ENCODE measurements at regions not wholly inside any gene's neighbourhood (a gene's known extent, or its start where the extent isn't known, plus 50 kb on each side); places are given as distances from the start of the nearest gene placed in this dataset.

DNA sequence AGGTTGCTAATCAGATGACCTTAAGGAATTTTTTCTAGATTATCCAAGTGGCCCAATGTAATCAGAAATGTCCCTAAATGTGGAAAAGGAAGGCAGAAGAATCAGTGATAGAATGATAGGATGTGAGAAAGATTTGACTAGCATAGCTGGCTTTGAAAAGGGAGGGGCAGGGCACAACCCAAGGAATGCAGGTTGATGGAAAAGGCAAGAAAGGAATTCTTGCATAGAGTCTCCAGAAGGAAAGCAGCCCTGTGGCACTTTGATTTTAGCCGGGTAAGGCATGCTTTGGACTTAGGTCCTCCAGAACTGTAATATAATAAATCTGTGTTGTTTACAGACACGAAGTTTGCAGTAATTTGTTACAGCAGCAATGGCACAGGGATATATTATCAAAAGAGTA is 375.7 kb upstream of the B3GALT2 start:
- Histone ChIP-seq H3K36me3 (ENCODE audit: control insufficient read depth, insufficient read depth, low read length) (no peaks in the 10 kb centered on the region), H3K4me1 (no peaks in the 10 kb centered on the region), H3K9me3 (no peaks in the 10 kb centered on the region), H3K27me3 (replicated peaks; ENCODE audit: control insufficient read depth, insufficient read depth, low read length) (no peaks in the 10 kb centered on the region), H3K4me3 (ENCODE audit: low read depth, low read length) (no peak overlapping the region)
- Mint-ChIP-seq H3K27ac (ENCODE audit: unreplicated experiment) (no peak overlapping the region), H3K9me3 (ENCODE audit: unreplicated experiment) (no peaks in the 10 kb centered on the region), H3K27me3 (ENCODE audit: insufficient read depth, unreplicated experiment) (peaks cover 2% of the 10 kb centered on the region), H3K4me3 (ENCODE audit: unreplicated experiment) (no peak overlapping the region), H3K4me1 (ENCODE audit: low read depth, unreplicated experiment) (peaks cover 7% of the 10 kb centered on the region), H3K36me3 (ENCODE audit: insufficient read depth, unreplicated experiment) (no peaks in the 10 kb centered on the region)
- ChIA-PET POLR2A (no interaction called here), CTCF (no interaction called here)
- no TSS peak for BruUV-seq (replicated peaks)
- TF ChIP-seq, protein P1, sequence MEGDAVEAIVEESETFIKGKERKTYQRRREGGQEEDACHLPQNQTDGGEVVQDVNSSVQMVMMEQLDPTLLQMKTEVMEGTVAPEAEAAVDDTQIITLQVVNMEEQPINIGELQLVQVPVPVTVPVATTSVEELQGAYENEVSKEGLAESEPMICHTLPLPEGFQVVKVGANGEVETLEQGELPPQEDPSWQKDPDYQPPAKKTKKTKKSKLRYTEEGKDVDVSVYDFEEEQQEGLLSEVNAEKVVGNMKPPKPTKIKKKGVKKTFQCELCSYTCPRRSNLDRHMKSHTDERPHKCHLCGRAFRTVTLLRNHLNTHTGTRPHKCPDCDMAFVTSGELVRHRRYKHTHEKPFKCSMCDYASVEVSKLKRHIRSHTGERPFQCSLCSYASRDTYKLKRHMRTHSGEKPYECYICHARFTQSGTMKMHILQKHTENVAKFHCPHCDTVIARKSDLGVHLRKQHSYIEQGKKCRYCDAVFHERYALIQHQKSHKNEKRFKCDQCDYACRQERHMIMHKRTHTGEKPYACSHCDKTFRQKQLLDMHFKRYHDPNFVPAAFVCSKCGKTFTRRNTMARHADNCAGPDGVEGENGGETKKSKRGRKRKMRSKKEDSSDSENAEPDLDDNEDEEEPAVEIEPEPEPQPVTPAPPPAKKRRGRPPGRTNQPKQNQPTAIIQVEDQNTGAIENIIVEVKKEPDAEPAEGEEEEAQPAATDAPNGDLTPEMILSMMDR (IDR thresholded peaks at IDR 0.05; ENCODE audit: insufficient read depth in 1 of 2, low read depth in 1 of 2, low read length in 1 of 2, severe bottlenecking in 1 of 2, unreplicated experiment in 1 of 2), result no peak
- no peak for DNase-seq
- intact Hi-C loops (cut with micrococcal nuclease; ENCODE audit: unreplicated experiment), result no loop called here

DNA sequence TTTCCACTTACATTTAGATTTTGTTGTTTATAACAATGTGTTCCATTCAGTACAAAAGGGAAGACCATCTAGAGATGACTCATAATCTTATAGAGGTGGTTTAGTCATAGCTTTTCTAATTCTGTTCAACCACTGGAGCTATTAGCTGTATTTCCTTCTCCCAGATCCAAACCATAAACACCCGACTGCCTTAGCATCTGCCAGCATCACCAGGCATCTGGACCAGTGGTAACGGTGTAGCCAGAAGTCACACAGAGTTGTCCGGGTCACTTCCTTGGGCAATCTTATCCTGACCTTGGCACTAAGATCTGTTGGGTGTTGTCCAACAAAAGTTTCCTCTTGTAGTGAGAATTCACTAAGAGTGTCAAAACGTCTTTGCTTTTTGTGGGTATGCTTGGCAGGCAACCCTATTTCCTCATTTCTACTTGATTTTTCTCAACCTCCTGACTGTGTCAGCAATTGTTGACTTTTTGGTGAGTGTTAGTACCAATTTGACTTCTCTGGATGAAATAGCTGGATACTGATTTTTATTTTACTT is 372.1 kb upstream of the B3GALT2 start:
- POLR2A ChIA-PET, result no interaction called here
- Histone ChIP-seq H3K36me3 (ENCODE audit: control insufficient read depth, insufficient read depth, low read length) (no peaks in the 10 kb centered on the region), H3K27me3 (replicated peaks; ENCODE audit: control insufficient read depth, insufficient read depth, low read length) (no peaks in the 10 kb centered on the region), H3K4me3 (ENCODE audit: low read depth, low read length) (no peak overlapping the region), H3K9me3 (no peaks in the 10 kb centered on the region), H3K4me1 (peaks cover 1% of the 10 kb centered on the region; the same call in 1 of the 2 replicates)
- BruUV-seq (replicated peaks), result no TSS peak
- no peak for DNase-seq
- CTCF ChIA-PET, result no interaction called here
- no peaks in the 10 kb centered on the region for H3K27me3 Mint-ChIP-seq (ENCODE audit: insufficient read depth, unreplicated experiment)
- peaks cover 7% of the 10 kb centered on the region for H3K9me3 Mint-ChIP-seq (ENCODE audit: unreplicated experiment)
- no peaks in the 10 kb centered on the region for H3K36me3 Mint-ChIP-seq (ENCODE audit: insufficient read depth, unreplicated experiment)
- H3K27ac Mint-ChIP-seq (ENCODE audit: unreplicated experiment), result no peak overlapping the region
- peaks cover 7% of the 10 kb centered on the region for H3K4me1 Mint-ChIP-seq (ENCODE audit: low read depth, unreplicated experiment)
- TF ChIP-seq, protein P1 (IDR thresholded peaks at IDR 0.05; ENCODE audit: insufficient read depth in 1 of 2, low read depth in 1 of 2, low read length in 1 of 2, severe bottlenecking in 1 of 2, unreplicated experiment in 1 of 2), result no peak
- intact Hi-C loops (cut with micrococcal nuclease; ENCODE audit: unreplicated experiment), result no loop called here
- H3K4me3 Mint-ChIP-seq (ENCODE audit: unreplicated experiment), result no peak overlapping the region

DNA sequence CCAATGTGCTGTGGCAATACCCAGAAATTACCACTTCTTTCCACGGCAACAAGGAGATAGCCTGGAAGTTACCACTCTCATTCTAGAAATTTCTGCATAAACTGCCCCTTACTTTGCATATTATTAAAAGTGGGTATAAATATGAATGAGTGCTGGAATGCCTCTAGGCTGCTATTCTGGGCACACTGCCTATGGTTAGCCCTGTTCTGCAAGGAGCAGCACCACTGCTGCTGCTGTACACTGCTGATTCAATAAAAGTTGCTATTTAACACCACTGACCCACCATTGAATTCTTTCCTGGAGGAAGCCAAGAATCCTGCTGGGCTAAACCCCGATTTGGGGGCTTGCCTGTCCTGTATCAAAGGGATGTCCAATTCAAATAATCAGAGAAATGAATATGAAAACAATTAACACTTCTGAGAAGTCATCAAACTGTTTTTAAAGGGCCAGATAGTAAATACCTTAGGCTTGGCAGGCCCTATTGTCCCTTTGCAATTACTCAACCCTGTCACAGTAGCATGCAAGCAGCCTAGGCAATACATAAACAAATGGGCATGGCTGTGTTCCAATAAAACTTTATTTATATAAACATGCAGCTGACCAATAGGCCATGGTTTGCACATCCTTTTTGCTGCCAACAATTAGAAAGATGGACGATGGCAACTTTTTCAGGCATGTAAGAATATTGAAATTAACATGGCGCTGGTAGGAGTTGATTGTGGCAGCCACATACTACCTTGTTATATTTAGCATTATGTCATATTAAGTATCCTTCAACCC is 369.4 kb upstream of the B3GALT2 start:
- Mint-ChIP-seq H3K4me1 (ENCODE audit: low read depth, unreplicated experiment) (no peaks in the 10 kb centered on the region), H3K9me3 (ENCODE audit: unreplicated experiment) (peaks cover 7% of the 10 kb centered on the region), H3K27me3 (ENCODE audit: insufficient read depth, unreplicated experiment) (no peaks in the 10 kb centered on the region), H3K27ac (ENCODE audit: unreplicated experiment) (no peak overlapping the region), H3K4me3 (ENCODE audit: unreplicated experiment) (no peak overlapping the region), H3K36me3 (ENCODE audit: insufficient read depth, unreplicated experiment) (no peaks in the 10 kb centered on the region)
- Histone ChIP-seq H3K4me1 (peaks cover 4% of the 10 kb centered on the region; the same call in 1 of the 2 replicates), H3K27me3 (replicated peaks; ENCODE audit: control insufficient read depth, insufficient read depth, low read length) (no peaks in the 10 kb centered on the region), H3K9me3 (no peaks in the 10 kb centered on the region), H3K36me3 (ENCODE audit: control insufficient read depth, insufficient read depth, low read length) (no peaks in the 10 kb centered on the region), H3K4me3 (ENCODE audit: low read depth, low read length) (no peak overlapping the region)
- TF ChIP-seq, protein P1 (IDR thresholded peaks at IDR 0.05; ENCODE audit: insufficient read depth in 1 of 2, low read depth in 1 of 2, low read length in 1 of 2, severe bottlenecking in 1 of 2, unreplicated experiment in 1 of 2), result no peak
- ChIA-PET CTCF (no interaction called here), POLR2A (no interaction called here)
- no TSS peak for BruUV-seq (replicated peaks)
- DNase-seq, result no peak
- intact Hi-C loops (cut with micrococcal nuclease; ENCODE audit: unreplicated experiment), result no loop called here
